NT2/D1 (cell line): ENCODE measurements at regions not wholly inside any gene's neighbourhood (a gene's known extent, or its start where the extent isn't known, plus 50 kb on each side); places are given as distances from the start of the nearest gene placed in this dataset.

ENCODE experiments used
- SUZ12 ChIP-seq: IDR thresholded peaks from 2 replicates; pipeline ENCODE4 v1.6.1; 2011; ENCODE audit not compliant: insufficient read length, insufficient read depth; ENCODE audit errors: extremely low read depth
- YY1 ChIP-seq: IDR thresholded peaks from 2 replicates; pipeline ENCODE4 v1.6.1; 2011; ENCODE audit not compliant: insufficient read length, insufficient read depth
- ZNF274 ChIP-seq: IDR thresholded peaks from 2 replicates; pipeline ENCODE4 v1.6.1; 2011; ENCODE audit warnings: mild to moderate bottlenecking, low read depth, low read length

DNA sequence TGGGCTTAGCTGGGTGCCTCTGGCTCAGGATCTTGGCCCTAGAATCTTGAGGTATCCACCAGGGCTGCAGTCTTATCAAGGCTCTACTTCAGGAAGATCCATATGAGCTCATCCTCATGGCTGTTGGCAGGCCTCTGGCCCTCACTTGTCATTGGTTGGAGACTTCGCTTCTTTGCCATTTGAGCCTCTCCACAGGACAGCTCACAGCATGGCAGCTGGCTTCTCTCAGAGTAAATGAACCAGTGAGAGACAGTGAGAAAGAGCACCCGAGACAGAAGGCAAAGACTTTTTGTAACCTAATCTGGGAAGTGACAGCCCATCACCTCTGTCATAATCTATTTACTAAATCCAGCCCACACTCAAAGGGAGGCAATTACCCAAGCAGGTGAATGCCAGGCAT is 236.8 kb downstream of the GPAT3 start:
- TF ChIP-seq SUZ12: no peak
- no peak for TF ChIP-seq ZNF274
- TF ChIP-seq YY1: no peak
